ENCODE measurements at regions not wholly inside any gene's neighbourhood (a gene's known extent, or its start where the extent isn't known, plus 50 kb on each side); places are given as distances from the start of the nearest gene placed in this dataset.

- TF ChIP-seq, protein P1, sequence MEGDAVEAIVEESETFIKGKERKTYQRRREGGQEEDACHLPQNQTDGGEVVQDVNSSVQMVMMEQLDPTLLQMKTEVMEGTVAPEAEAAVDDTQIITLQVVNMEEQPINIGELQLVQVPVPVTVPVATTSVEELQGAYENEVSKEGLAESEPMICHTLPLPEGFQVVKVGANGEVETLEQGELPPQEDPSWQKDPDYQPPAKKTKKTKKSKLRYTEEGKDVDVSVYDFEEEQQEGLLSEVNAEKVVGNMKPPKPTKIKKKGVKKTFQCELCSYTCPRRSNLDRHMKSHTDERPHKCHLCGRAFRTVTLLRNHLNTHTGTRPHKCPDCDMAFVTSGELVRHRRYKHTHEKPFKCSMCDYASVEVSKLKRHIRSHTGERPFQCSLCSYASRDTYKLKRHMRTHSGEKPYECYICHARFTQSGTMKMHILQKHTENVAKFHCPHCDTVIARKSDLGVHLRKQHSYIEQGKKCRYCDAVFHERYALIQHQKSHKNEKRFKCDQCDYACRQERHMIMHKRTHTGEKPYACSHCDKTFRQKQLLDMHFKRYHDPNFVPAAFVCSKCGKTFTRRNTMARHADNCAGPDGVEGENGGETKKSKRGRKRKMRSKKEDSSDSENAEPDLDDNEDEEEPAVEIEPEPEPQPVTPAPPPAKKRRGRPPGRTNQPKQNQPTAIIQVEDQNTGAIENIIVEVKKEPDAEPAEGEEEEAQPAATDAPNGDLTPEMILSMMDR (IDR thresholded peaks at IDR 0.05): no peak
- TF ChIP-seq POLR2A (IDR thresholded peaks at IDR 0.05): no peak
Observed at GRCh38 chr16:48044117-48044516, 111.7 kb downstream of the ABCC12 start.
